ENCODE measurements at regions not wholly inside any gene's neighbourhood (a gene's known extent, or its start where the extent isn't known, plus 50 kb on each side); places are given as distances from the start of the nearest gene placed in this dataset.

GRCh38 chr12:115335594-115335993 is 651.6 kb upstream of the TBX3 start:
- ChIA-PET POLR2A (no interaction called here), CTCF (ENCODE audit: low intra/inter-chr PET ratio) (no interaction called here)
- no peak overlapping the region for H3K4me3 ChIP-seq
- no TSS peak for BruUV-seq (replicated peaks)
- 0% methylated on average over 9 of the region's 9 CpGs for WGBS (ENCODE audit: insufficient coverage, low coverage, missing lambda C conversion rate)
- no peaks in the 10 kb centered on the region for H3K36me3 ChIP-seq (ENCODE audit: control insufficient read depth, insufficient read depth, low read length)
- H3K9me3 ChIP-seq (replicated peaks; ENCODE audit: control insufficient read depth, insufficient read depth, low read depth, low read length) = no peaks in the 10 kb centered on the region
- H3K4me1 ChIP-seq (replicated peaks in 1 of 2; ENCODE audit: control insufficient read depth in 2 of 2, insufficient read depth in 2 of 2, low read length in 2 of 2) = no peaks in the 10 kb centered on the region
- in situ Hi-C loops (cut with MboI) = no loop called here
- FAIRE-seq (no peak), DNase-seq (ENCODE audit: extremely low read depth in 1 of 4, low spot score in 3 of 4) (no peak), ATAC-seq (no peak)
- no peak overlapping the region for H3K9ac ChIP-seq (ENCODE audit: insufficient read depth in 1 of 2, low read depth in 2 of 2, low read length in 2 of 2)
- no peak overlapping the region for H3K27ac ChIP-seq (ENCODE audit: extremely low read depth, low read depth, low read length)
- H2AFZ ChIP-seq (ENCODE audit: low read depth, low read length) = no peak overlapping the region
- H3K27me3 ChIP-seq (ENCODE audit: control insufficient read depth in 2 of 2, insufficient read depth in 2 of 2, low read length in 2 of 2) = peaks cover 0 to 8% of the 10 kb centered on the region in 2 experiments; a peak in 1 of 5 replicates
- no peaks in the 10 kb centered on the region for H3K79me2 ChIP-seq (ENCODE audit: control insufficient read depth, insufficient read depth, low read length)
- intact Hi-C loops (cut with micrococcal nuclease) = no loop called here
- H3K9me1 ChIP-seq (ENCODE audit: control insufficient read depth, insufficient read depth, low read length) = no peaks in the 10 kb centered on the region
- H3K4me2 ChIP-seq (ENCODE audit: insufficient read depth, low read length) = no peak overlapping the region
- H4K20me1 ChIP-seq (replicated peaks; ENCODE audit: control insufficient read depth, insufficient read depth, low read length) = no peaks in the 10 kb centered on the region; the same call in 1 of the 2 replicates
- TF ChIP-seq U2AF2 (optimal IDR thresholded peaks at IDR 0.05; ENCODE audit: low read depth, low read length) (no peak), MEF2D (tag; conservative IDR thresholded peaks at IDR 0.05; ENCODE audit: low read depth) (no peak), MAFG (tag; conservative IDR thresholded peaks at IDR 0.05) (no peak), CEBPZ (IDR thresholded peaks at IDR 0.05; ENCODE audit: borderline replicate concordance, low read depth, low read length) (no peak), ZFP1 (CRISPR knock-in tag; IDR thresholded peaks at IDR 0.05) (no peak)
- TF ChIP-seq, protein P1, sequence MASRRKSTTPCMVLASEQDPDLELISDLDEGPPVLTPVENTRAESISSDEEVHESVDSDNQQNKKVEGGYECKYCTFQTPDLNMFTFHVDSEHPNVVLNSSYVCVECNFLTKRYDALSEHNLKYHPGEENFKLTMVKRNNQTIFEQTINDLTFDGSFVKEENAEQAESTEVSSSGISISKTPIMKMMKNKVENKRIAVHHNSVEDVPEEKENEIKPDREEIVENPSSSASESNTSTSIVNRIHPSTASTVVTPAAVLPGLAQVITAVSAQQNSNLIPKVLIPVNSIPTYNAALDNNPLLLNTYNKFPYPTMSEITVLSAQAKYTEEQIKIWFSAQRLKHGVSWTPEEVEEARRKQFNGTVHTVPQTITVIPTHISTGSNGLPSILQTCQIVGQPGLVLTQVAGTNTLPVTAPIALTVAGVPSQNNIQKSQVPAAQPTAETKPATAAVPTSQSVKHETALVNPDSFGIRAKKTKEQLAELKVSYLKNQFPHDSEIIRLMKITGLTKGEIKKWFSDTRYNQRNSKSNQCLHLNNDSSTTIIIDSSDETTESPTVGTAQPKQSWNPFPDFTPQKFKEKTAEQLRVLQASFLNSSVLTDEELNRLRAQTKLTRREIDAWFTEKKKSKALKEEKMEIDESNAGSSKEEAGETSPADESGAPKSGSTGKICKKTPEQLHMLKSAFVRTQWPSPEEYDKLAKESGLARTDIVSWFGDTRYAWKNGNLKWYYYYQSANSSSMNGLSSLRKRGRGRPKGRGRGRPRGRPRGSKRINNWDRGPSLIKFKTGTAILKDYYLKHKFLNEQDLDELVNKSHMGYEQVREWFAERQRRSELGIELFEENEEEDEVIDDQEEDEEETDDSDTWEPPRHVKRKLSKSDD (conservative IDR thresholded peaks at IDR 0.05; ENCODE audit: low read length) = no peak
- TF ChIP-seq, protein P2, sequence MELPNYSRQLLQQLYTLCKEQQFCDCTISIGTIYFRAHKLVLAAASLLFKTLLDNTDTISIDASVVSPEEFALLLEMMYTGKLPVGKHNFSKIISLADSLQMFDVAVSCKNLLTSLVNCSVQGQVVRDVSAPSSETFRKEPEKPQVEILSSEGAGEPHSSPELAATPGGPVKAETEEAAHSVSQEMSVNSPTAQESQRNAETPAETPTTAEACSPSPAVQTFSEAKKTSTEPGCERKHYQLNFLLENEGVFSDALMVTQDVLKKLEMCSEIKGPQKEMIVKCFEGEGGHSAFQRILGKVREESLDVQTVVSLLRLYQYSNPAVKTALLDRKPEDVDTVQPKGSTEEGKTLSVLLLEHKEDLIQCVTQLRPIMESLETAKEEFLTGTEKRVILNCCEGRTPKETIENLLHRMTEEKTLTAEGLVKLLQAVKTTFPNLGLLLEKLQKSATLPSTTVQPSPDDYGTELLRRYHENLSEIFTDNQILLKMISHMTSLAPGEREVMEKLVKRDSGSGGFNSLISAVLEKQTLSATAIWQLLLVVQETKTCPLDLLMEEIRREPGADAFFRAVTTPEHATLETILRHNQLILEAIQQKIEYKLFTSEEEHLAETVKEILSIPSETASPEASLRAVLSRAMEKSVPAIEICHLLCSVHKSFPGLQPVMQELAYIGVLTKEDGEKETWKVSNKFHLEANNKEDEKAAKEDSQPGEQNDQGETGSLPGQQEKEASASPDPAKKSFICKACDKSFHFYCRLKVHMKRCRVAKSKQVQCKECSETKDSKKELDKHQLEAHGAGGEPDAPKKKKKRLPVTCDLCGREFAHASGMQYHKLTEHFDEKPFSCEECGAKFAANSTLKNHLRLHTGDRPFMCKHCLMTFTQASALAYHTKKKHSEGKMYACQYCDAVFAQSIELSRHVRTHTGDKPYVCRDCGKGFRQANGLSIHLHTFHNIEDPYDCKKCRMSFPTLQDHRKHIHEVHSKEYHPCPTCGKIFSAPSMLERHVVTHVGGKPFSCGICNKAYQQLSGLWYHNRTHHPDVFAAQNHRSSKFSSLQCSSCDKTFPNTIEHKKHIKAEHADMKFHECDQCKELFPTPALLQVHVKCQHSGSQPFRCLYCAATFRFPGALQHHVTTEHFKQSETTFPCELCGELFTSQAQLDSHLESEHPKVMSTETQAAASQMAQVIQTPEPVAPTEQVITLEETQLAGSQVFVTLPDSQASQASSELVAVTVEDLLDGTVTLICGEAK (IDR thresholded peaks at IDR 0.05) = no peak
- TF ChIP-seq, protein P2 (CRISPR knock-in tag; IDR thresholded peaks at IDR 0.05) = no peak

All from K562 (cell line).